ENCODE measurements at regions not wholly inside any gene's neighbourhood (a gene's known extent, or its start where the extent isn't known, plus 50 kb on each side); places are given as distances from the start of the nearest gene placed in this dataset.

GRCh38 chr7:94244760-94245159 lies 149.9 kb upstream of the COL1A2 start:
- no peaks in the 10 kb centered on the region for H3K9me1 ChIP-seq (ENCODE audit: control insufficient read depth, insufficient read depth, low read length)
- no peak overlapping the region for H3K9ac ChIP-seq (ENCODE audit: insufficient read depth in 1 of 2, low read depth in 2 of 2, low read length in 2 of 2)
- H3K36me3 ChIP-seq (ENCODE audit: control insufficient read depth, insufficient read depth, low read length) = no peaks in the 10 kb centered on the region
- no peaks in the 10 kb centered on the region for H3K79me2 ChIP-seq (ENCODE audit: control insufficient read depth, insufficient read depth, low read length)
- no peaks in the 10 kb centered on the region for H4K20me1 ChIP-seq (replicated peaks; ENCODE audit: control insufficient read depth, insufficient read depth, low read length)
- CTCF ChIA-PET (ENCODE audit: low intra/inter-chr PET ratio) = no interaction called here
- no peaks in the 10 kb centered on the region for H3K4me1 ChIP-seq (replicated peaks in 1 of 2; ENCODE audit: control insufficient read depth in 2 of 2, insufficient read depth in 2 of 2, low read length in 2 of 2)
- in situ Hi-C loops (cut with MboI) (no loop called here), intact Hi-C loops (cut with micrococcal nuclease) (no loop called here)
- no peaks in the 10 kb centered on the region for H3K9me3 ChIP-seq (replicated peaks; ENCODE audit: control insufficient read depth, insufficient read depth, low read depth, low read length)
- no peak for DNase-seq (ENCODE audit: extremely low read depth in 1 of 4, low spot score in 3 of 4)
- no TSS peak for BruUV-seq (replicated peaks)
- POLR2A ChIA-PET = no interaction called here
- H2AFZ ChIP-seq (ENCODE audit: low read depth, low read length) = no peak overlapping the region
- no peak overlapping the region for H3K4me3 ChIP-seq
- ATAC-seq = no peak
- FAIRE-seq = no peak
- H3K27me3 ChIP-seq (ENCODE audit: control insufficient read depth in 2 of 2, insufficient read depth in 2 of 2, low read length in 2 of 2) = no peaks in the 10 kb centered on the region
- no peak overlapping the region for H3K4me2 ChIP-seq (ENCODE audit: insufficient read depth, low read length)
- H3K27ac ChIP-seq (ENCODE audit: extremely low read depth, low read depth, low read length) = no peak overlapping the region
- TF ChIP-seq, protein P1, sequence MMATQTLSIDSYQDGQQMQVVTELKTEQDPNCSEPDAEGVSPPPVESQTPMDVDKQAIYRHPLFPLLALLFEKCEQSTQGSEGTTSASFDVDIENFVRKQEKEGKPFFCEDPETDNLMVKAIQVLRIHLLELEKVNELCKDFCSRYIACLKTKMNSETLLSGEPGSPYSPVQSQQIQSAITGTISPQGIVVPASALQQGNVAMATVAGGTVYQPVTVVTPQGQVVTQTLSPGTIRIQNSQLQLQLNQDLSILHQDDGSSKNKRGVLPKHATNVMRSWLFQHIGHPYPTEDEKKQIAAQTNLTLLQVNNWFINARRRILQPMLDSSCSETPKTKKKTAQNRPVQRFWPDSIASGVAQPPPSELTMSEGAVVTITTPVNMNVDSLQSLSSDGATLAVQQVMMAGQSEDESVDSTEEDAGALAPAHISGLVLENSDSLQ (IDR thresholded peaks at IDR 0.05) = no peak
- TF ChIP-seq FOXK1 (CRISPR knock-in tag; IDR thresholded peaks at IDR 0.05; ENCODE audit: borderline replicate concordance) (no peak), FOXJ2 (tag; IDR thresholded peaks at IDR 0.05) (no peak), RBM14 (IDR thresholded peaks at IDR 0.05; ENCODE audit: borderline replicate concordance, insufficient read depth, low read depth, low read length) (no peak), IRF9 (tag; IDR thresholded peaks at IDR 0.05) (no peak), TRIM28 (IDR thresholded peaks at IDR 0.05) (no peak), HDAC2 (IDR thresholded peaks at IDR 0.05) (no peak), SREBF1 (IDR thresholded peaks at IDR 0.05; ENCODE audit: borderline replicate concordance, low read depth, low read length) (no peak), ZNF347 (CRISPR knock-in tag; IDR thresholded peaks at IDR 0.05; ENCODE audit: low read depth) (no peak), HMBOX1 (IDR thresholded peaks at IDR 0.05) (no peak), RBM25 (IDR thresholded peaks at IDR 0.05; ENCODE audit: low read depth, low read length, severe bottlenecking) (no peak), POLR2B (IDR thresholded peaks at IDR 0.05; ENCODE audit: low read depth, partially characterized antibody) (no peak), LCOR (CRISPR knock-in tag; IDR thresholded peaks at IDR 0.05) (no peak), ERF (CRISPR knock-in tag; IDR thresholded peaks at IDR 0.05) (no peak), GATAD2B (IDR thresholded peaks at IDR 0.05; ENCODE audit: borderline replicate concordance) (no peak)
- TF ChIP-seq, protein P2, sequence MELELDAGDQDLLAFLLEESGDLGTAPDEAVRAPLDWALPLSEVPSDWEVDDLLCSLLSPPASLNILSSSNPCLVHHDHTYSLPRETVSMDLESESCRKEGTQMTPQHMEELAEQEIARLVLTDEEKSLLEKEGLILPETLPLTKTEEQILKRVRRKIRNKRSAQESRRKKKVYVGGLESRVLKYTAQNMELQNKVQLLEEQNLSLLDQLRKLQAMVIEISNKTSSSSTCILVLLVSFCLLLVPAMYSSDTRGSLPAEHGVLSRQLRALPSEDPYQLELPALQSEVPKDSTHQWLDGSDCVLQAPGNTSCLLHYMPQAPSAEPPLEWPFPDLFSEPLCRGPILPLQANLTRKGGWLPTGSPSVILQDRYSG (tag; conservative IDR thresholded peaks at IDR 0.05; ENCODE audit: low read depth) = no peak
- TF ChIP-seq, protein P3, sequence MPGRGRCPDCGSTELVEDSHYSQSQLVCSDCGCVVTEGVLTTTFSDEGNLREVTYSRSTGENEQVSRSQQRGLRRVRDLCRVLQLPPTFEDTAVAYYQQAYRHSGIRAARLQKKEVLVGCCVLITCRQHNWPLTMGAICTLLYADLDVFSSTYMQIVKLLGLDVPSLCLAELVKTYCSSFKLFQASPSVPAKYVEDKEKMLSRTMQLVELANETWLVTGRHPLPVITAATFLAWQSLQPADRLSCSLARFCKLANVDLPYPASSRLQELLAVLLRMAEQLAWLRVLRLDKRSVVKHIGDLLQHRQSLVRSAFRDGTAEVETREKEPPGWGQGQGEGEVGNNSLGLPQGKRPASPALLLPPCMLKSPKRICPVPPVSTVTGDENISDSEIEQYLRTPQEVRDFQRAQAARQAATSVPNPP (IDR thresholded peaks at IDR 0.05; ENCODE audit: borderline replicate concordance, insufficient read depth, insufficient read length) = no peak
